Fibroblast of mammary gland (primary cell): ENCODE measurements at regions not wholly inside any gene's neighbourhood (a gene's known extent, or its start where the extent isn't known, plus 50 kb on each side); places are given as distances from the start of the nearest gene placed in this dataset.

ENCODE experiments used
- DNase-seq: peaks from one replicate; pipeline ENCODE4 v3.0.0-alpha.2; 2010; ENCODE audit warnings: low read depth
- H3K4me3 ChIP-seq: 2 replicates; pipeline ENCODE4 v1.5.1; 2011; ENCODE audit warnings: low read depth, mild to moderate bottlenecking, low read length, moderate library complexity; ENCODE audit not compliant: control insufficient read depth
- CTCF ChIP-seq: conservative IDR thresholded peaks from 2 replicates; pipeline ENCODE4 v1.5.1; 2011; ENCODE audit warnings: low read depth, low read length, inconsistent platforms; ENCODE audit not compliant: control insufficient read depth, insufficient read depth

- DNase-seq: no peak
- TF ChIP-seq CTCF: no peak
- no peak overlapping the region for H3K4me3 ChIP-seq
Measured at GRCh38 chr10:35927990-35928488, 285.9 kb upstream of the FZD8 start.

- H3K4me3 ChIP-seq: no peak overlapping the region
- no peak for TF ChIP-seq CTCF
- no peak for DNase-seq
Measured at GRCh38 chr10:35927341-35927740, 285.2 kb upstream of the FZD8 start.

- H3K4me3 ChIP-seq: no peak overlapping the region
- TF ChIP-seq CTCF: no peak
- DNase-seq: no peak
Measured at GRCh38 chr10:35926846-35927245, 284.8 kb upstream of the FZD8 start.

- TF ChIP-seq CTCF: no peak
- DNase-seq: no peak
- H3K4me3 ChIP-seq: no peak overlapping the region
Measured at GRCh38 chr10:35925493-35925892, 283.4 kb upstream of the FZD8 start.

GRCh38 chr10:35924759-35925158 is 282.7 kb upstream of the FZD8 start:
- no peak overlapping the region for H3K4me3 ChIP-seq
- no peak for TF ChIP-seq CTCF
- DNase-seq: no peak

- H3K4me3 ChIP-seq: no peak overlapping the region
- DNase-seq: no peak
- TF ChIP-seq CTCF: no peak
Measured at GRCh38 chr10:35922876-35923600, 280.9 kb upstream of the FZD8 start.
